ENCODE measurements at regions not wholly inside any gene's neighbourhood (a gene's known extent, or its start where the extent isn't known, plus 50 kb on each side); places are given as distances from the start of the nearest gene placed in this dataset.

GRCh38 chr21:27380303-27380702 is 413.4 kb upstream of the ADAMTS5 start:
- no peaks in the 10 kb centered on the region for H3K27me3 ChIP-seq
- no peak overlapping the region for H3K27ac ChIP-seq
- H3K36me3 ChIP-seq = no peaks in the 10 kb centered on the region
- DNase-seq = no peak
- H3K4me3 ChIP-seq = no peak overlapping the region
- WGBS, 2 donors = 57 to 74% methylated on average over 2 of the region's 2 CpGs
- TF ChIP-seq, protein P1, sequence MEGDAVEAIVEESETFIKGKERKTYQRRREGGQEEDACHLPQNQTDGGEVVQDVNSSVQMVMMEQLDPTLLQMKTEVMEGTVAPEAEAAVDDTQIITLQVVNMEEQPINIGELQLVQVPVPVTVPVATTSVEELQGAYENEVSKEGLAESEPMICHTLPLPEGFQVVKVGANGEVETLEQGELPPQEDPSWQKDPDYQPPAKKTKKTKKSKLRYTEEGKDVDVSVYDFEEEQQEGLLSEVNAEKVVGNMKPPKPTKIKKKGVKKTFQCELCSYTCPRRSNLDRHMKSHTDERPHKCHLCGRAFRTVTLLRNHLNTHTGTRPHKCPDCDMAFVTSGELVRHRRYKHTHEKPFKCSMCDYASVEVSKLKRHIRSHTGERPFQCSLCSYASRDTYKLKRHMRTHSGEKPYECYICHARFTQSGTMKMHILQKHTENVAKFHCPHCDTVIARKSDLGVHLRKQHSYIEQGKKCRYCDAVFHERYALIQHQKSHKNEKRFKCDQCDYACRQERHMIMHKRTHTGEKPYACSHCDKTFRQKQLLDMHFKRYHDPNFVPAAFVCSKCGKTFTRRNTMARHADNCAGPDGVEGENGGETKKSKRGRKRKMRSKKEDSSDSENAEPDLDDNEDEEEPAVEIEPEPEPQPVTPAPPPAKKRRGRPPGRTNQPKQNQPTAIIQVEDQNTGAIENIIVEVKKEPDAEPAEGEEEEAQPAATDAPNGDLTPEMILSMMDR (IDR thresholded peaks at IDR 0.05) = no peak
- TF ChIP-seq POLR2A (IDR thresholded peaks at IDR 0.05) = no peak
- peaks cover 0 to 5% (median 0%) of the 10 kb centered on the region in 3 donors for H3K9me3 ChIP-seq
- H3K4me1 ChIP-seq = no peaks in the 10 kb centered on the region
- intact Hi-C loops (cut with DNase I) = no loop called here

DNA sequence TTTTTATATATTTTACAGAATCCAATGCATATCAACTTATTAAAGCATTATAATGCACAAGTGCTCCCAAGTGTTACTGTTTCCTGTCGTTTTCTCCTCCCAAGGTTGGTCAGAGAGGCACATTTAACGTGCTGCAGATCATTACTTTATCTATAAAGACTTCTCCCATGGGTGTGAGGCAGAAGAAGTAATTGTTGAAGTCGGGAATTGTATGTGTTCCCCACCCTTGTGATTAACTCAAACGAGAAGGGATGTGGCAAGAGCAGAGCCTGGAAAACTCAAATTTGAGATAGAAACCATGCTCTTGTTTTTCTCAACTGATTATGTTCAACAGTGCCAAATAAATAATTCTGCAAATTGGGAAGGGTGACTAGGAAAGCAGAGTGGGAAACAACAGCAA is 412.5 kb upstream of the ADAMTS5 start:
- Histone ChIP-seq H3K4me3 (no peak overlapping the region), H3K4me1 (no peaks in the 10 kb centered on the region), H3K36me3 (no peaks in the 10 kb centered on the region), H3K9me3 (no peaks in the 10 kb centered on the region), H3K27me3 (no peaks in the 10 kb centered on the region), H3K27ac (no peak overlapping the region)
- intact Hi-C loops (cut with DNase I) = no loop called here
- TF ChIP-seq, protein P1 (IDR thresholded peaks at IDR 0.05) = no peak
- TF ChIP-seq POLR2A (IDR thresholded peaks at IDR 0.05) = no peak
- WGBS, 2 donors = 31% methylated on average over 4 of the region's 4 CpGs
- no peak for DNase-seq

DNA sequence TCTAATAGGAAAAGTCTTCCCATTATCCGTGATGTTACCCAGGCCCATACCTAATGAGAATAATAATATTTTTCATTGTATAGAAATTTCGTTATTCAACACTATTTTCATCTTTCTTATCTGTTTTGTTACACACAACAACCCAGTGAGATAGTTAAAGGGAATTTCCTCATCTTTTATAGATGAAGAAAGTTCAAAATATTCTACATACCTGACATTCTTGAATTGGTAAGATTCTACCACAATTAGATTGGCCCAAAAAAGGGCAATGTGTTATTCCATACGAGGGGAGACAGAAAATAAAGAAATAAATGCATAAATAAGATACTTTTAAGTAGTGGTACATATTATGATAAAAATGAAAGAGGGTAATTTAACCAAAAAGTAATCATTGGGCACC is 405.5 kb upstream of the ADAMTS5 start:
- intact Hi-C loops (cut with DNase I) = no loop called here
- WGBS, 2 donors = 57 to 61% methylated on average over 3 of the region's 3 CpGs
- Histone ChIP-seq H3K4me3 (no peak overlapping the region), H3K27me3 (no peaks in the 10 kb centered on the region), H3K27ac (no peak overlapping the region), H3K36me3 (no peaks in the 10 kb centered on the region), H3K4me1 (peaks cover 0 to 8% (median 0%) of the 10 kb centered on the region in 3 donors), H3K9me3 (no peaks in the 10 kb centered on the region)
- TF ChIP-seq, protein P1 (IDR thresholded peaks at IDR 0.05) = no peak
- no peak for TF ChIP-seq POLR2A (IDR thresholded peaks at IDR 0.05)
- no peak for DNase-seq

GRCh38 chr21:27371975-27372331 is 405.1 kb upstream of the ADAMTS5 start:
- Histone ChIP-seq H3K4me1 (peaks cover 0 to 8% (median 0%) of the 10 kb centered on the region in 3 donors), H3K36me3 (no peaks in the 10 kb centered on the region), H3K9me3 (no peaks in the 10 kb centered on the region), H3K27me3 (no peaks in the 10 kb centered on the region), H3K27ac (no peak overlapping the region), H3K4me3 (no peak overlapping the region)
- no peak for DNase-seq
- TF ChIP-seq, protein P1 (IDR thresholded peaks at IDR 0.05) = no peak
- TF ChIP-seq POLR2A (IDR thresholded peaks at IDR 0.05) = no peak
- intact Hi-C loops (cut with DNase I) = no loop called here

DNA sequence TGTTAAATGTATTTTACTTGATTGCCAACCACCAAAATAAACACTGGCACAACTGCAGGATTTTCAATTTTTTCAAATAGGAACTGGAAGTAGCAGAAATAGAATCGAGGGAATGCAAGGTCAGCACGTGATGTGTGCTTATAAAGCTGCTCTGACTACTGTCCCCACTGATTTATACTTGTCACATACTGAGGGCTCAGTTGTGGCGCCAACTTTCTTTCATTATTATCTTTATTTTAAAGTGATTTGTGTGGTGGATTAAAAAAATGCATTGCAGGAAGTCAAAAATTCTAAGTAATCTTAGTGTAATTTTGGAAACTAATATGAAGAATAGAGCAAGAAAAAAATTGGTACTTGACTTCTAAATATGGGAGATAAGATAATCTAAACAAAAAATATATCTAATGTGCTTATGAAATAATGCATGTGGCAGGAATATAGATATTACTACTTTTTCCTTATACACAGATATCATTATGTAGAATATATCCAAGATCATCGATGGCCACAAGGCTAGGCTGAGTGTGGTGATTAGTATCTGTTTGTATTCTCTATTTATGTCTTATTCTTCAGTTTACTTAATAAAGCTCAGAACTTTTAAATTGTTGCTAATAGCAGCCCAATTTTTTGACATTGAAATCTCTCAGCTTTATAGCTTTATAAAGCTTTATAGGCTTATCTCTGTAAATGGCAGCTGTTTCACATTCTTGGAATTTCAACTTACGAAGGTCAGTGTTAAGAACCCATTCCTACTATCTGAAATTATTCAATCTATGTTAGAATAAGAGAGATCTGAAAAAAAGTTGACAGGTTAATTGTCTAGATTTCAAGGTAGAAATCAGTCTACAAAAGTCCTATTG is 404.5 kb upstream of the ADAMTS5 start:
- H3K4me1 ChIP-seq = peaks cover 0 to 8% (median 0%) of the 10 kb centered on the region in 3 donors
- no peaks in the 10 kb centered on the region for H3K36me3 ChIP-seq
- intact Hi-C loops (cut with DNase I) = no loop called here
- H3K4me3 ChIP-seq = no peak overlapping the region
- DNase-seq = no peak
- H3K27ac ChIP-seq = no peak overlapping the region
- H3K9me3 ChIP-seq = no peaks in the 10 kb centered on the region
- WGBS, 2 donors = 39 to 42% methylated on average over 5 of the region's 5 CpGs
- TF ChIP-seq POLR2A (IDR thresholded peaks at IDR 0.05) = no peak
- TF ChIP-seq, protein P1 (IDR thresholded peaks at IDR 0.05) = no peak
- H3K27me3 ChIP-seq = no peaks in the 10 kb centered on the region
